MCF 10A (cell line): ENCODE measurements at regions not wholly inside any gene's neighbourhood (a gene's known extent, or its start where the extent isn't known, plus 50 kb on each side); places are given as distances from the start of the nearest gene placed in this dataset.

Experiments
- BruUV-seq: library from RNA; stranded (reverse); fragments of 400-500 nt; replicated peaks from 2 replicates; lab custom pipeline; 2021; lab: Mats Ljungman, UMichigan
- CTCF ChIA-PET: fragments of 300-600 bp; sonication (Branson Sonifier 250); formaldehyde crosslinking; extraction: SDS; loops from one replicate; lab custom pipeline; 2021; ENCODE audit warnings: antibody characterized with exemption, inconsistent platforms; lab: Yijun Ruan, JAX
- POLR2A ChIA-PET: fragments of 300-600, 350-650 bp; sonication (Branson Sonifier 250); formaldehyde crosslinking; extraction: SDS; loops from one replicate; lab custom pipeline; 2020; ENCODE audit warnings: antibody characterized with exemption, inconsistent platforms; lab: Yijun Ruan, JAX
- DNase-seq: peaks from one replicate; pipeline ENCODE4 v3.0.0-alpha.2; 2018; ENCODE audit not compliant: unreplicated experiment
- H3K27ac Mint-ChIP-seq: one replicate; pipeline ENCODE4 v1.8.0; 2022; ENCODE audit warnings: mild to moderate bottlenecking, low read depth, mixed read lengths; ENCODE audit not compliant: unreplicated experiment
- H3K27me3 Mint-ChIP-seq: one replicate; pipeline ENCODE4 v1.8.0; 2022; ENCODE audit warnings: mixed read lengths; ENCODE audit not compliant: insufficient read depth, unreplicated experiment
- H3K36me3 Mint-ChIP-seq: one replicate; pipeline ENCODE4 v1.8.0; 2022; ENCODE audit warnings: mild to moderate bottlenecking, moderate library complexity, mixed read lengths; ENCODE audit not compliant: insufficient read depth, unreplicated experiment
- H3K4me1 Mint-ChIP-seq: one replicate; pipeline ENCODE4 v1.8.0; 2022; ENCODE audit warnings: mixed read lengths; ENCODE audit not compliant: insufficient read depth, unreplicated experiment
- H3K4me3 Mint-ChIP-seq: one replicate; pipeline ENCODE4 v1.8.0; 2022; ENCODE audit warnings: mild to moderate bottlenecking, moderate library complexity, mixed read lengths; ENCODE audit not compliant: unreplicated experiment
- H3K9me3 Mint-ChIP-seq: one replicate; pipeline ENCODE4 v1.8.0; 2022; ENCODE audit warnings: mixed read lengths; ENCODE audit not compliant: unreplicated experiment
- intact Hi-C: fragments of 100-400 bp; cut with micrococcal nuclease; formaldehyde crosslinking; loops from 2 replicates; pipeline ENCODE4 v1.14.1; 2022
- TF ChIP-seq, protein P1 (sequence below): fragments of 200-600 bp; IDR thresholded peaks from one replicate; pipeline ENCODE4 v1.8.0; 2022; ENCODE audit warnings: antibody characterized with exemption, mild to moderate bottlenecking; ENCODE audit not compliant: unreplicated experiment

GRCh38 chr12:89289720-89290119, 62.6 kb downstream of the DUSP6 start:
- Mint-ChIP-seq H3K9me3 (no peaks in the 10 kb centered on the region), H3K4me1 (peaks cover 7% of the 10 kb centered on the region), H3K4me3 (no peak overlapping the region), H3K36me3 (no peaks in the 10 kb centered on the region), H3K27ac (no peak overlapping the region), H3K27me3 (no peaks in the 10 kb centered on the region)
- DNase-seq, result no peak
- ChIA-PET POLR2A (no interaction called here), CTCF (interaction anchor here (0.6 kb wide), 1 partner anchor 382 kb away, joined by 3 read pairs; no protein-coding TSS in a partner anchor)
- BruUV-seq, result no TSS peak
- intact Hi-C loops, result no loop called here
- TF ChIP-seq, protein P1, sequence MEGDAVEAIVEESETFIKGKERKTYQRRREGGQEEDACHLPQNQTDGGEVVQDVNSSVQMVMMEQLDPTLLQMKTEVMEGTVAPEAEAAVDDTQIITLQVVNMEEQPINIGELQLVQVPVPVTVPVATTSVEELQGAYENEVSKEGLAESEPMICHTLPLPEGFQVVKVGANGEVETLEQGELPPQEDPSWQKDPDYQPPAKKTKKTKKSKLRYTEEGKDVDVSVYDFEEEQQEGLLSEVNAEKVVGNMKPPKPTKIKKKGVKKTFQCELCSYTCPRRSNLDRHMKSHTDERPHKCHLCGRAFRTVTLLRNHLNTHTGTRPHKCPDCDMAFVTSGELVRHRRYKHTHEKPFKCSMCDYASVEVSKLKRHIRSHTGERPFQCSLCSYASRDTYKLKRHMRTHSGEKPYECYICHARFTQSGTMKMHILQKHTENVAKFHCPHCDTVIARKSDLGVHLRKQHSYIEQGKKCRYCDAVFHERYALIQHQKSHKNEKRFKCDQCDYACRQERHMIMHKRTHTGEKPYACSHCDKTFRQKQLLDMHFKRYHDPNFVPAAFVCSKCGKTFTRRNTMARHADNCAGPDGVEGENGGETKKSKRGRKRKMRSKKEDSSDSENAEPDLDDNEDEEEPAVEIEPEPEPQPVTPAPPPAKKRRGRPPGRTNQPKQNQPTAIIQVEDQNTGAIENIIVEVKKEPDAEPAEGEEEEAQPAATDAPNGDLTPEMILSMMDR, result no peak

DNA sequence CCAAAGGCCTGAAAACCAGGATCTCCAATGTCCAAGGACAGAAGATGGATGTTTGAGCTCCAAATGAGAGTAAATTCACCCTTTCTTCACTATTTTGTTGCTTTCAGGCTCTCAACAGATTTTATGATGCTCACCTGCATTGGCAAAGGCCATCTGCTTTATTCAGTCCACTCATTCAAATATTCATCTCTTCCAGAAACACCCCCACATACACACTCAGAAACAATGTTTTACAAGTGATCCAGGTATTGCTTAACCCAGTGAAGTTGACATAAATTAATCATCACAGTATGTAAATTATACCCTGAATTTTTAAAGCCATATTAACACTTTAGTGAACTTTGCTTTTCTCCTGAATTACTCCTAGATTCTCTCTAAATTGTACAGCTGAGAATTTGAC, 63.3 kb downstream of the DUSP6 start:
- Mint-ChIP-seq H3K27ac (no peak overlapping the region), H3K4me3 (no peak overlapping the region), H3K9me3 (no peaks in the 10 kb centered on the region), H3K4me1 (peaks cover 7% of the 10 kb centered on the region), H3K27me3 (no peaks in the 10 kb centered on the region), H3K36me3 (no peaks in the 10 kb centered on the region)
- TF ChIP-seq, protein P1, result no peak
- no TSS peak for BruUV-seq
- intact Hi-C loops, result no loop called here
- ChIA-PET CTCF (no interaction called here), POLR2A (interaction anchor here (0.6 to 0.7 kb wide), 4 partner anchors 21 to 107 kb away, joined by 3 to 4 read pairs (median 3); no protein-coding TSS in a partner anchor)
- peak; percentile 61 for DNase-seq

DNA sequence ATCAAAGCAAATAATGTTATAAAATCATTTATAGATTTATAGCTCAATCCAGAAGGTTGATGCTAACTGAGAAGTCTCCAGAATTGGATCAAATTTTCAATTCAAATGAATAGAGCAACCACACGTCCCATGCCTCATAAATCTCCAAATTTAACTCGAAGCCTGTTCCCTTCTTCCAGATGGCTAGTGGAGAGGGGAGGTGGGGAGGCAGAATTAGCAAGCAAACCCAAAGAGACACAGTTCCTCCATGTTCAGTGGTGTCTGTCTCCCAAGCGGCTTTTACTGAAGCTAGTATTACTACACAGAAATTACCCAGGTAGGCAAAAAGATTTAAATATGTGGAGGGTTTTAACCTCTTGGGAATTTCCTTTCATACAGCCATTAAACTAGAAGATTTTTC, 65.8 kb downstream of the DUSP6 start:
- DNase-seq, result no peak
- H3K27ac Mint-ChIP-seq, result no peak overlapping the region
- TF ChIP-seq, protein P1, result no peak
- no peaks in the 10 kb centered on the region for H3K27me3 Mint-ChIP-seq
- H3K4me3 Mint-ChIP-seq, result no peak overlapping the region
- no peaks in the 10 kb centered on the region for H3K9me3 Mint-ChIP-seq
- CTCF ChIA-PET, result no interaction called here
- BruUV-seq, result no TSS peak
- POLR2A ChIA-PET, result interaction anchor here (0.7 kb wide), 1 partner anchor 14 kb away, joined by 3 read pairs; no protein-coding TSS in a partner anchor
- H3K4me1 Mint-ChIP-seq, result peaks cover 7% of the 10 kb centered on the region
- intact Hi-C loops, result no loop called here
- H3K36me3 Mint-ChIP-seq, result no peaks in the 10 kb centered on the region

DNA sequence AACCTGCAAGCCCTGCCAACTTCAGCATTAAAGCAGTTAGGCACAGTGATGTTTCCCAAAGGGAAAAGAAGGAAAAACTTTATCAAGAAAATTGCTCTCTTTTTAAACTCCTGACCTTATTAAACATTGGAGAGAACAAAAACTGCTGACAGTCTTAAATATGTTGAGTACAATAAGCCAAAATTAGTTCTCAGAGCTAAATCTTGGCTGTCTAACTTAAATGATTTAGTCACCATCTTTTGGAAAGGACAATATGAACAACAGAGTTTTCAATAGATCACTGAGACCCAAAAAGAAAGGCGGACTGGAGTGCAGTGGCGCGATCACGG, 70.8 kb downstream of the DUSP6 start:
- CTCF ChIA-PET, result no interaction called here
- no peak for DNase-seq
- H3K9me3 Mint-ChIP-seq, result no peaks in the 10 kb centered on the region
- TF ChIP-seq, protein P1, result no peak
- H3K36me3 Mint-ChIP-seq, result no peaks in the 10 kb centered on the region
- H3K27me3 Mint-ChIP-seq, result no peaks in the 10 kb centered on the region
- H3K4me3 Mint-ChIP-seq, result no peak overlapping the region
- no peaks in the 10 kb centered on the region for H3K4me1 Mint-ChIP-seq
- no TSS peak for BruUV-seq
- intact Hi-C loops, result no loop called here
- H3K27ac Mint-ChIP-seq, result no peak overlapping the region
- POLR2A ChIA-PET, result interaction anchor here (0.6 to 1.2 kb wide), 4 partner anchors 19 to 507 kb away, joined by 3 to 5 read pairs (median 4); no protein-coding TSS in a partner anchor
